Inferior parietal cortex (tissue), 1 donor: ENCODE measurements at regions not wholly inside any gene's neighbourhood (a gene's known extent, or its start where the extent isn't known, plus 50 kb on each side); places are given as distances from the start of the nearest gene placed in this dataset.
"Not testable (repeated sequence)": the region's sequence is repeated elsewhere in the genome, so short reads cannot be mapped to it uniquely, and the experiment has no call there.

Experiments
- DNase-seq: peaks from one replicate; pipeline ENCODE4 v3.0.0-alpha.2; 2016; ENCODE audit errors: extremely low spot score

DNA sequence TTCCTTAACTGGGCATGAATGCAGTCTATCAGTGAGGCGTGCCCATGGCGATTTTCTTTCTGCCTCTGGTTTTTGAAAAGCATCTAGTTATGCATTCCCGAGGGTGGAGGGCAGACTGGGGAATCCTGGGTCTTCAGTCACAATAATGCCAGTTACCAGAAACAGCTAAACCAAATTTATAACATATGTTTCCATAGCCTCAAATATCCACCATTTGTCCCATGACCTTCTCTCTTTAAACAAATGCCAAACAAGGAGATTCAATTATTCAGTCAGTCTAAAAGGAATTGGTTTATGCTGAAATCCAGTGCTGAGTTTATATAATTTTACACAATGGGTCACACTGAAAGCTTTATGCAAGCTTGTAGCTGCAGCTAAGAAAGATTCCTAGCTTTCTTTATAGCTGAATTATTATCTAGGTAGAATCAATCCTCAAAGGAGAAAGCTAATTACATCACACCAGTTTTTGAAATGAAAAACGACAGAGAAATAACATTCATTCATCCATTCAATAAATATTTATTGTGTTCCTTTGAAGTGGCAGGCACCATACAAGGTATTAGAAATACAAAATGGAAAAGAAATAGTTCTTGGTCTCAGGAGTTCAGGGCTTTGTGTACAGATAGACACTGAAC lies 131.3 kb upstream of the RAP1B start:
- no peak for DNase-seq

DNA sequence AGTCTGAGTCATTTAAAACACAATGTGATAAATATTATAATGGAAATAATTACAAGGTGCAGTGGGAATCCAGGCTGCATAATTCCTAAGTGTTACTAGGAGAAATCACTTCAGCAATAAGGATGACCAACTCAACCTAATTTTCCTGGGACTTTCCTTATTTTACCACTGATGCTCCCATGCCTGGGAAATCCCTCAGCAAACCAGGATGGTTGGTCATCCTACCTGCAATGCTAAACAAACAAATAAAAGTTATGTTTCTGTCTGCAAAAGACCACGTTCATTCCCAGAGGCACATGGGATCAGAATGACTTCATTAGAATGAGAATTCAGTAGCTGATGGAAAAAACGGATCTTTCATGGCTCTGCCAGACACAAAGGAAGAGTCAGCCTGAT lies 130.8 kb upstream of the RAP1B start:
- DNase-seq, result no peak

DNA sequence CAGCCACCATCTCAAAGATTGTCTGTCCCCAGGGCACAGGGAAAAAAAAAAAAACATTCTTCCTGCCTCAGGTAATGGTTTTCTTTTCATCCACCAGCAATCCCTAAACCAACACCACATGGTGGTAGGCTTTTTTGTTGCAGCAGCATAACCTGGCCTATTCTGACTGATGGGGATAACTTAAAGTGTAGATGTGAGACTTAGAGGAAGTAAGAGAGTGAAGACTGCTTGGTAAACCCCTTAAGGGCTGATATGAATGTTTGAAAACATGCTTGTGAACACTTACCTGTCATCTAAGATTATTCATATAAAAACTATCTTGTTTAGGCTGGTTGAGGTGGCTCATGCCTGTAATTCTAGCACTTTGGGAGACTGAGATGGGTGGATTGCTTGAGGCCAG lies 130.2 kb upstream of the RAP1B start:
- DNase-seq, result no peak

DNA sequence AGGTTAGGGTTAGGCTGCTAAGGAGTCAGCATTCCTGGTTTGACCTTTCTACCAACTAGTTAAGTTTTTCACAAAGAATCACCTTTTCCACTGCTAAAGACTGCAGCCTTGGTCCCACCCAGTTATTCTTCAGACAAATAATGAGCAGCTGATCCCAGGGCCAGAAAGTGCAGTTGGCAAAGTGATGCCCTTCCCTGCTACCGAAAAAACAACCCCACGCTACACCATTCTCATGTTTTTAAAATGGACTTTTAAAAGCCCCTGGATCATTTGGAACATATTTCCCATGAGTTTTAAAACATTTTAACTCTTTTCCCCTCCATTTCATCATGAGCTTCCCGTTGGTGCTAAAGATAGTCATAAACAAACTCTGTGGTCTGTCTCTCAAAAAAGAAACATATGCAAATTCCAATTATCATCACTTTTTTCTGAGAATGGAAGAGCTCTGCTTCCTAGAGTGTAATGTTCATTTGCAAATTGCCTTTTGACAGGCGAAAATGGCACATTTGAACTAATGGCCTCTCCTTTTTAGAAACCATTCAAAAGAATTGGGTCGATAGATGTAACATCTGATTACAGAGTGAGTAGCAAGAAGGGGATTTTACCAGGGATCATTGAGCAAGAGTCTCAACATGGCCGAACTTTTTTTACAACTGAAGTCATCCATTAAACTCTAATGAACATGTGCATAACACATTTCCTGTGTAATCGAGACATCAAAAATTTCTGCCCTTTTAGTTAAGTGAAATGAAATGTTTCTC lies 129.3 kb upstream of the RAP1B start:
- DNase-seq, result no peak

DNA sequence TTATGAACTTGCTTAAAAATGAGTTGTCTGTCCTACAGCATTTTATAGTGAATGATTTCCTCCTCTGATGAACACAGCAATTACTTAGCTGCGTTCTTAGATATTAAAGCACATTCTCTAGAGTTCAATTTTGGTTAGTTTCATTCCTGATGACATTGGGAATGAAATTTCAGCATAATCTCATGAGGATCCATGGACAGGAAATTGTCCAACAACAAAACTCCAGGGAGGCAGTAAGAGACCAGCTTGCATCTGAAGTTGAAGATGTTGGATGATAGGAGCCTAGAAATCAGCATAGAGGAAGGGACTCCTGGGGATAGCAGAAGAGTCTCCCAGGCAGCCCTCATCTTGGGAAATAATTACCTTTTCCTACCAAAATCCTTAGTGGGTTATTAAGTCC lies 128.7 kb upstream of the RAP1B start:
- DNase-seq, result no peak

DNA sequence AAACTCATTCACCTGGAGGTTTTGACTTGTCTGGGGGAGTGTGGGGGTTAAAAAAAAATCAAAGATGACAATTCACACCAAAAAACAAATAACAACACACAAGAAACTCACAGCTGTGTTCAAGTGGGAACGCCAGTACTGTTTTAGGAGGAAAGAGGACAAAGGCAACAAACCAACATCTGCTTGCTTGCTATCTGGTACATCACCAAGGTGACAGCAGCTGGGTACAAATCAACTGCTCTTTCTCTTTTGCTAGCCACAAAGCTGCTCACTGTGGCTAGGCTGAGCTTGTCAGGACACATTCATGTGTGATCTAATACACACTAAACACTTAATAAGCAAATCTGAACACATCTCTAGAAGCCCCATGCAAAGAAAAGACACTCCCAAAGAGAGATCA lies 128.0 kb upstream of the RAP1B start:
- no peak for DNase-seq

DNA sequence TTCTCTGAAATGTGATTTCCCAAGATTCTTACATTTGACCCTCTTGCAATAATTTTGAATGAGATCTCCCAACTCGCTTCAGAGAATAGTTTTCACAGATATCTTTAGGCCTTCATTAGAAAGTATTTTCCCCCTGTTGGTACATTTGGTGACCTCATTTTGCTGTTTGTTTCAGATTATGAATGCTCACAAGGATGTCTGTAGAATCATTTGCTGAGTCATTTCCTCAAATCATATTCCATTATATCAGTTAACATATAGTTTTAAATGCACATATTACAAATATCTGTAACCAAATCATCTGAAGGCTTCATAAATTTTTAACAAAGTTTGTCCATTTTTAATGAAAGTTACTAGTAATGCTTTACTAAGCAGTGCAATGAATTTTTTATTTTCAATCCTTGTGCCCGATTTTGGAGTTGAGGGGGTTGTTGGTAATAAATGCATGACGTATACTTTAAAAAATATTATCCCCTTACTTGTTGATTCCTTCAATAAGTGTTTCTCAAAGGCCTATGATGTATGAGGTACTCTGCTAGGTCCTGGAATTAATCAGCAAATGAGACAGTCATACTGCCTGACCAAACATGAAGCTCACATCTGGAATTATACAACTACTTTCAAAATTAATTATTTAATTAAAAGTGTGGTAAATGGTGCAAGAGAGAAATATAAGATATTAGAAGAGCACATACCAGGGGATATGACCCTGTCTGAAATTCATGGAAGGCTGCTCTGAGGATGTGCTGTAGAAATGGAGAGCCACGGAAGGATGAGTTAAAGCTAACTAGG lies 126.9 kb upstream of the RAP1B start:
- DNase-seq, result no peak

DNA sequence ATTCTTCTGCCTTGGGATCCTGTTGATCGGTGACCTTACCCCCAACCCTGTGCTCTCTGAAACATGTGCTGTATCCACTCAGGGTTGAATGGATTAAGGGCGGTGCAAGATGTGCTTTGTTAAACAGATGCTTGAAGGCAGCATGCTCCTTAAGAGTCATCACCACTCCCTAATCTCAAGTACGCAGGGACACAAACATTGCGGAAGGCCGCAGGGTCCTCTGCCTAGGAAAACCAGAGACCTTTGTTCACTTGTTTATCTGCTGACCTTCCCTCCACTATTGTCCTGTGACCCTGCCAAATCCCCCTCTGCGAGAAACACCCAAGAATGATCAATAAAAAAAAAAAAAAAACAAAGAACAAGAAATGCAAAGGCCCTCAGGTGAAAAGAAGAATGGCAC lies 126.1 kb upstream of the RAP1B start:
- not testable (repeated sequence) for DNase-seq

DNA sequence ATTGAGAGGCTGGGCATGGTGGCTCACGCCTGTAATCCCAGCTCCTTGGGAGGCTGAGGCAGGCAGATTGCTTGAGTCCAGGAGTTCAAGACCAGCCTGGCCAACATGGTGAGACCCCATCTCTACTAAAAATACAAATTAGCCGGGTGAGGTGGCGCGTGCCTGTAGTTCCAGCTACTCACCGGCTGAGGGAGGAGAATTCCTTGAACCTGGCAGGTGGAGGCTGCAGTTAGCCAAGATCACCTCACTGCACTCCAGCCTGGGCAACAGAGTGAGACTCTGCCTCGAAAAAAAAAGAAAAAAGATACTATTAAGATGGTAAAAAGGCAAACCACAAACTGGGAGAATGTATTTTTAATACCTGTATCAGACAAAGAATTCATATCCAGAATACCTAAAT lies 124.2 kb upstream of the RAP1B start:
- DNase-seq, result not testable (repeated sequence)

DNA sequence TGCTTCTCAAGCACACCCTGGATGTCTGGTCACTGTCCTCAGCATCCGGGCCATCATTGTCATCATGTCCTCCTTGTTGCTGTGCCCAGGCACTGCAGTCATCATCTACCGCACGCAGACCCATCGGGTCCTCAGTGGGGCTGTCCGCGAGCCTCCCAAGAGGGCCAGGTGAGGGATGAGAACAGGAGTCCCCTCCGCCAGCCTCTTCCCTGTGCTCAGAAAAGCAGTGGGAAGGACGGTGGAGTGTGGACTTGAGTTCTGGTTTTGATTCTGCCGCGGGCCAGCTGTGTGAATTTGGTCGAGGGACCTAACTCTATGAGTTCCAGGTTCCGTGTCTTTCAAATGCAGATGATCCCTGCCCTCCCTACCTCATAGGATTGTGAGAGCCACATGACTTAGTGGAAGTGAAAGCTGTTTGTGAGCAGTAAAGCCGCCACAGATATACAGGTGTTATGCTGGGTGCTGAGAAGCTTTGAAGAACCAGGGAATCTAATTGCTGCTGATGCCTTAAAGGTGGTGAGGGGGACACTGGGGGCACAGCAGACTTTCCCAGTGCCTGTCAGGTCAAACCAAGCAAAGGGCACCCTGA lies 122.9 kb upstream of the RAP1B start:
- no peak for DNase-seq

DNA sequence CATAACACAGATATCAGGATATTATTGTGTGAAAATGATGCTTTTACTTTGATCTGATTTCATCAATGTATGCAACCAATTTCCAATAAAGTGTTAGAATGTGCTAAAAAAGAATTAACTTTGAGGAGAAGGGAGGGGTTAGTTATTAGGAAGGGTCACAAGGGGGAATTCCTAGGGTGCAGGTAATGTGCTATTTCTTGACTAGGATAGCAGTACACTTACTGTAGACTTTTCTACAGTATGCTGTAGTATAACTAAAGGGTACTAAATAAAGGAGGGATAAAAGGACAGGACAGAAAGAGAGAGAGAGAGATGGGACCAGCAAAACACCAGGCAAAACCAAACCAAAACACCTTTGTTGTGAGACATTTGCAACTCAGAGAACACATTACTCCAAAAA lies 121.4 kb upstream of the RAP1B start:
- DNase-seq, result no peak

DNA sequence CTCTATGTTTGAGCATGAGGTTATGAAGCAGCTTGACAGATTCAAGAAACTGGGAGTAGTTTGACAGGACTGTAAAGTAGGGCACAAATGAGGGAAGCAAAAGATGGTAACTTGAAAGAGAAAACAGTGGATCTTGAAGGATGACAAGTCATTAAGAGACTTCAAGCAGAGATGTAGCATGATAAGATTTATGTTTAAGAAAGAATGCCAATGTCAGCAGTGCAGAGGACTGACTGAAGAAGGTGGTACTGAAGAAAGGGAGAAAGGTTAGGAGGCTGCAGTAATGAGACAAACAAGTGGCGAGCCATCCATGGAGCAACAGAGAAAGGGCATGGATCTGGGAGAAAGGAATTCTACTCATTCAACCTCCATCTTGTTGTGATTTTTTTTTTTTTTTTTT lies 120.2 kb upstream of the RAP1B start:
- no peak for DNase-seq

DNA sequence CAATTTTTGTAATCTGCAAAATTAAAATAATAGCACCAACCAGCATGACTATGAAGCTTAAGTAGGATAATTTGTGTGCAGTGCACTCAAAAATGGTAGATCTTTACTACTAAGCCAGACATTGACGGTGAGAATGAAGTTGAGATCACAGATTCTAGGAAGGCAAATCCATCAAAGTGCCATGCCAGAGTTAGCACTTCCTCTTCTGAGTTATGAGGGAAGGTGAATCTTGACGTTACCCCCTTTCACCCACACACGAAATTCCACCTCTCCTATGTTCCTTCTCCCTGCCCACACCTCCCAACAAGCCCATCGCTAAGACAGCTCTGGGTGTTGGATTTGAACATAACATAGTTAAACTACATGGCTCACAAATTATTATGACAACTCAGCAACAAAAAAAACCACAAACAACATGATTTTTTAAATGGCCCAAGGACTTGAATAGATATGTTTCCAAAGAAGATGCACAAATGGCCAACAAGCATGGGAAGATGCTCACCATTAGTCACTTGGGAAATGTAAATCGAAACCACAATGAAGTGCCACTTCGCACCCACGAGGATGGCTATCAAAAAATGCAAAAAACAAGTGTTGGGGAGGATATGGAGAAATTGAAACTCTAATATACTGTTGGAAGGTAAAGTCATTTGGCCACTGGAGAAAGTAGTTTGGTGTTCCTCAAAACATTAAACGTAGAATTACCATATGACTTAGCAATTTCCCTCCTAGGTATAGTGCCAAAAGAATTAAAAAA lies 119.3 kb upstream of the RAP1B start:
- no peak for DNase-seq

DNA sequence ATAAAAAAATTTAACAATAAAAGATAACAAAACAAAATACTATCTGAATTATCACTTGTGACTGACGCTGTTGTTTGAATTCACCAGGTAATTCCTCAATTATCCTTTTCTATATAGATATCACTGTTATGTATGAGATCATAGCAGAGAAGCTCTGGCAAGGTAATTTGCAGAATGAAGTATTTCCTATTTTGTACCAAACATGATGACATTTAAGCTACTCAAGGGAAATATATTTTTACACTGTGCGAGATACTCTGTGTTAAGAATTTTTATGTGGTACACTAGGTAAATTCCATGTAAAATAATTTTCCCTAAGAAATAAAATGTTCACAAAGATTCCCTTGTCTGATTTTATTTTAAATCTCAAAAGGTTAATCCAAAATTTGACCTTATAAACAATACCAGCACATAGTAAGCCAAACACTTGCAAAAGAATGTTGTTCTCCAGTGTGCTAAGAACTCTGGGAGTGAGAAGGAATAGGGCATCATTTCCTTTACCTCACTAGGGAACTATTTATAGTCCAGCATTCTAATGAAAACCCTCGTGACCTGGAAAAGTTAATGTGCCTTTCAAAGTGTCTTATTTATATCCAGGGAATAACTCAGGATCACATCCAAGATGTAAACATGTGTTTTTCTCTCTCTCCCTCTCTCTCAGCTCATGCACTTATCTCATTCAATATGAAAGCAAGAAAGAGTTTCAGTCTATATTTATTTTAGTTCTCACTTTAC lies 115.2 kb upstream of the RAP1B start:
- DNase-seq, result no peak

DNA sequence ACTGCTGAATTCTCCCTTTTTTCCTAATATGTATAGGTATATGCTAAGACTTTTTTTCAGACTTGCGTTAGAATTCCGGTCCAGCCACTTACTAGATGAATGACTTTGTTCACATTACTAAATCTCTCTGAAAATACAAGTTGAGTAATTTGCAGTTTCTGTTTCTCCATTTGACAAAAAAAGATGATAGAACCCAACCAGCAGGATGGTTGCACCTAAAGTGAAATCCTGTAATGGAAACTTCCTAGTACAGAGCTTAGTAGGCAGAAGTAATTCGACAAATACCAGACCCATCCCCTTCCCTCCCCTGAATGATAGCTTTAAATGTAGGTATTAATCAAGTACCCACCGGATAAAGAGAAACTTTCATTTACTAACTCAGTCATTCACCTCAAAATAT lies 113.6 kb upstream of the RAP1B start:
- no peak for DNase-seq

DNA sequence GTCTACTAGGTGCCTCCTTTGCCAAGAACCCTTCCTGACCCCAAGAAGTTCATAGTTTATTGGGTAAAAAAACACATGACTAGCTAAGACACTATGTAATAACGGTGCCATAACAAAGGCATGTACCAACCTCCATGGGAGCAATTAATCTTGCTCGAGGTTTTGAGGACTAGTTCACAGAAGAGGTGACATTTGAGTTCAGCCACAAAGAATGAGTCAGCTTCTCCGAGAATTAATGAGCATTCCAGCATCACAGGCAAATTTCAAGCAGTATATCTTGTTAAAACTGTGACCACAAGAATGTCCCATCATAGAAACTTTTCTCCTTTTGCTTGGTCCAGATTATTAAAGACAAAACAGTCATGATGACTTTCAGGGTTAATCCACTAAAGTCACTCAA lies 113.0 kb upstream of the RAP1B start:
- DNase-seq, result no peak

DNA sequence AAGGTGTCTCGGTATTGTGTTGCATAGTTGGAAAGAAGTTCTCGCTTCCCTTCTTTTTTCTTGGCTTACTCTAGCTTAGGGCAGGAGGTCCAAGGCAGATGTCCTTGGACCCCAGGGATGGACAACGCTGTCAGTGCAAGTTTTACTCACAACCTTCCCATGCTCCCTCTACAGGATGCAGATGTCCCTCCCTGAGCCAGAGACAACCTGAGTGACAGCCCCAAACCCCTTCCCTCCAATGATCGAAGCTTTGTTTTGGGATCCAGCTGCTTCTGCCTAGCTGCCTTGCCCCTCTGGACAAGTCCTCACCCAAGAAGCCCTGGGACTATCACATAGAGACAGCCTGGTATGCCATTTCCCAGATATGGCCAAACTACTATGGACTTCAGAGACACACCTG lies 112.0 kb upstream of the RAP1B start:
- DNase-seq, result no peak

DNA sequence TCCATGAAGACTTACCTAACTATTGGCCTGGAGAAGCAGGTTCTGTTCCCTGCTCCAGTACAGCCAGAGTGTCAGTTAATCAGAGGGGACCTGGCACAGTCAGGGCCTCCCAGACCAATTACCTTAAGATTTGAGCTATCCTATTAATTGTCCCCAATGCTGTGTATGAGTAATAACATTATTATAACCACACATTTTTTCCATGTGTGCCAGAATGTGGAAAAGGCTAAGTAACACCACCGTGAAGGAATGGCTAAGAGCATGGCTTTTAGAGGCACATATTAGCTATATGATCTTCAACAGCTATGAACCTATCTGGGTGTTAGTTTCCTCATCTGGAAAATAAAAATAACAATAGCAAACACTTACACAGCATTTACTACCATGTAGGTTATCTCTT lies 111.1 kb upstream of the RAP1B start:
- DNase-seq, result no peak

DNA sequence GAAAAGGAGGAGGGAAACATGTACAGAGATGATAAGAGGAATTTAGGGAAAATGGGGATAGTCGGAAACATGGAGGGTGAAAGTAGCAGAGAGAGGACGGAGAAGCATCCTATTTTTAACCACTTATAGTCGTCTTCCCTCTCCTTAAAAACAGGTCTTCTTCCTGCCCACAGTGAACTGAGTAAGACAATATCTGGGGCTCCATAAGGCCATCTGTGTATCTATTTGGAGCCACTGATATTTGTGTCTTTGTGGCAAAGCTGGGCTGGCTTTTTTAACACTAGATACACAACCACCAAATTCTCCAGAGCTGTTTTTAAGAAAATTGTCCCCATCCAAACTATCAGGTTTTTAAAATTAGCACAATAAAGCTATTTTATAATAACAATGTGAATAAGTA lies 109.5 kb upstream of the RAP1B start:
- no peak for DNase-seq

DNA sequence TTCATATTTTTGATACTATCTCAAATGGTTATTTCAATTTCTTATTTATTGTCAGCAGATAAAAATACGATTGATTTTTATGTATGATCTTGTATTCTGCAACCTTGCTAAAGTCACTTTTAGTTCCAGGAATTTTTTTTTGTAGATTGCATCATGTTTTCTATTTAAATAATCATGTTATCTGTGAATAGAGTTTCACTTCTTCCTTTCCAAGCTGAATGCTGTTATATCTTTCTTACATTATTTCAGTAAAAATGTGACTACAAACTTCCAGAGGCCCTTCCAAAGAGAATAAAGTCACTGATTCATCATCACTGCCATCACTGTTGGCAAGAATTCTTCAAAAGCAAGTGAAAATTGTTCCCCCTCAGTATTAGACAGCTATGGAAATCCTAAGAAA lies 104.7 kb upstream of the RAP1B start:
- DNase-seq, result no peak

DNA sequence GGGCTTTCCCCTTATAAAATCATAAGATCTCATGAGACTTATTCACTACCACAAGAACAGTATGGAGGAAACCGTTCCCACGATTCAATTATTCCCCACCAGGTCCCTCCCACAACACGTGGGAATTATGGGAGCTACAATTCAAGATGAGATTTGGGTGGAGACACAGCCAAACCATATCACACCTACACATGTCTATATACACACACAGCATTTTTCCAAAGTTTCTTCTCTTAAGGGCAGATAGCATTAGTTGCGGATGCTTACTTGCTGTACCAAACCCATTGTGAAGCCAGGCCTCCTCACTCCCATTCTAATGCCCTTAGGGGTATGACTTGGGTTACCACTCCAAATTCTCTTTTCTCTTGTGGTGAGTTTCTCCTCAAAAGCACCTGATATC lies 104.1 kb upstream of the RAP1B start:
- DNase-seq, result no peak
